ENCODE measurements at regions not wholly inside any gene's neighbourhood (a gene's known extent, or its start where the extent isn't known, plus 50 kb on each side); places are given as distances from the start of the nearest gene placed in this dataset.

GRCh38 chr7:81628951-81629350, 140.9 kb downstream of the HGF start:
- Histone ChIP-seq H2AFZ (ENCODE audit: low read depth, low read length) (no peak overlapping the region), H3K4me1 (ENCODE audit: control insufficient read depth, extremely low read depth, insufficient read depth, low read length) (peaks cover 27% of the 10 kb centered on the region), H3K27me3 (ENCODE audit: control insufficient read depth in 2 of 2, insufficient read depth in 2 of 2, low read length in 2 of 2) (no peaks in the 10 kb centered on the region), H3K9me3 (replicated peaks; ENCODE audit: control insufficient read depth, insufficient read depth, low read length) (no peaks in the 10 kb centered on the region), H3K9me1 (replicated peaks; ENCODE audit: control insufficient read depth, extremely low read depth, insufficient read depth, low read length) (no peaks in the 10 kb centered on the region), H4K20me1 (replicated peaks; ENCODE audit: control insufficient read depth, extremely low read depth, insufficient read depth, low read length) (no peaks in the 10 kb centered on the region), H3K36me3 (ENCODE audit: control insufficient read depth in 2 of 2, extremely low read depth in 1 of 2, insufficient read depth in 2 of 2, low read length in 2 of 2) (no peaks in the 10 kb centered on the region), H3K4me3 (replicated peaks in 1 of 3; ENCODE audit: insufficient read depth in 1 of 3, low read depth in 1 of 3, low read length in 3 of 3) (no peak overlapping the region), H3K4me2 (ENCODE audit: insufficient read depth, low read length) (no peak overlapping the region), H3K79me2 (ENCODE audit: control insufficient read depth, insufficient read depth, low read length) (no peaks in the 10 kb centered on the region), H3K9ac (replicated peaks; ENCODE audit: extremely low read depth, insufficient read depth, low read length) (no peak overlapping the region), H3K27ac (ENCODE audit: insufficient read depth, low read depth, low read length) (peak overlapping the region; percentile 97)
- ChIA-PET CTCF (interaction anchor here (1.6 to 1.9 kb wide), 2 partner anchors 11 to 13 kb away, joined by 4 to 5 read pairs; no protein-coding TSS in a partner anchor), POLR2A (no interaction called here)
- DNase-seq (ENCODE audit: low read depth, low spot score) (no peak), FAIRE-seq (no peak)
- intact Hi-C loops (cut with micrococcal nuclease) (loop anchor here (2.0 to 10.0 kb wide), 4 partner anchors 114 to 476 kb away; no protein-coding TSS in a partner anchor), dilution Hi-C loops (cut with MboI; ENCODE audit: extremely low pct_ligation_motif_present, low sequenced_read_pairs) (no loop called here)
- TF ChIP-seq MYC (IDR thresholded peaks at IDR 0.05; ENCODE audit: low read depth, low read length), result no peak
- no peak for TF ChIP-seq JUN (IDR thresholded peaks at IDR 0.05; ENCODE audit: borderline replicate concordance, insufficient read depth, insufficient read length, low read depth)
- BruUV-seq (replicated peaks), result no TSS peak

GRCh38 chr7:81627536-81628287, 142.1 kb downstream of the HGF start:
- peak; percentile 54 for FAIRE-seq

More at GRCh38 chr7:81627536-81628287, 142.1 kb downstream of the HGF start:
- no peaks in the 10 kb centered on the region for H3K36me3 ChIP-seq (ENCODE audit: control insufficient read depth in 2 of 2, extremely low read depth in 1 of 2, insufficient read depth in 2 of 2, low read length in 2 of 2)
- H3K4me1 ChIP-seq (ENCODE audit: control insufficient read depth, extremely low read depth, insufficient read depth, low read length), result peaks cover 27% of the 10 kb centered on the region
- peak overlapping the region; percentile 97 for H3K27ac ChIP-seq (ENCODE audit: insufficient read depth, low read depth, low read length)
- BruUV-seq (replicated peaks), result TSS peak; percentile 84
- TF ChIP-seq FOS (IDR thresholded peaks at IDR 0.05; ENCODE audit: borderline replicate concordance, insufficient read depth, low read length) (peak; percentile 84), POLR2A (IDR thresholded peaks at IDR 0.05; ENCODE audit: low read depth, low read length) (no peak), POLR2AphosphoS5 (IDR thresholded peaks at IDR 0.05; ENCODE audit: insufficient read depth, low read depth, low read length) (no peak), GATA2 (IDR thresholded peaks at IDR 0.05; ENCODE audit: insufficient read depth, insufficient read length, low read depth, low read length) (peak; percentile 77), JUN (IDR thresholded peaks at IDR 0.05; ENCODE audit: borderline replicate concordance, insufficient read depth, insufficient read length, low read depth) (peak; percentile 95), MAX (IDR thresholded peaks at IDR 0.05; ENCODE audit: insufficient read depth, insufficient read length) (no peak), EZH2 (IDR thresholded peaks at IDR 0.05; ENCODE audit: borderline replicate concordance, low read depth, low read length, severe bottlenecking) (no peak), MYC (IDR thresholded peaks at IDR 0.05; ENCODE audit: low read depth, low read length) (no peak)
- H3K9ac ChIP-seq (replicated peaks; ENCODE audit: extremely low read depth, insufficient read depth, low read length), result peak overlapping the region; percentile 66
- dilution Hi-C loops (cut with MboI; ENCODE audit: extremely low pct_ligation_motif_present, low sequenced_read_pairs), result no loop called here
- no peaks in the 10 kb centered on the region for H3K27me3 ChIP-seq (ENCODE audit: control insufficient read depth in 2 of 2, insufficient read depth in 2 of 2, low read length in 2 of 2)
- intact Hi-C loops (cut with micrococcal nuclease), result loop anchor here (1.0 to 10.0 kb wide), 6 partner anchors 9 to 477 kb away; no protein-coding TSS in a partner anchor
- H3K4me3 ChIP-seq (replicated peaks in 1 of 3; ENCODE audit: insufficient read depth in 1 of 3, low read depth in 1 of 3, low read length in 3 of 3), result peak overlapping the region in 2 of 3 experiments; percentile 16 to 52
- POLR2A ChIA-PET, result no interaction called here
- CTCF ChIA-PET, result interaction anchor here (1.0 to 1.9 kb wide), 5 partner anchors 9 to 84 kb away, joined by 3 to 5 read pairs (median 4); no protein-coding TSS in a partner anchor
- no peaks in the 10 kb centered on the region for H3K79me2 ChIP-seq (ENCODE audit: control insufficient read depth, insufficient read depth, low read length)
- peak overlapping the region; percentile 97 for H3K4me2 ChIP-seq (ENCODE audit: insufficient read depth, low read length)
- no peaks in the 10 kb centered on the region for H3K9me1 ChIP-seq (replicated peaks; ENCODE audit: control insufficient read depth, extremely low read depth, insufficient read depth, low read length)
- H2AFZ ChIP-seq (ENCODE audit: low read depth, low read length), result peak overlapping the region; percentile 24
- peak; percentile 80 for DNase-seq (ENCODE audit: low read depth, low spot score)
- no peaks in the 10 kb centered on the region for H3K9me3 ChIP-seq (replicated peaks; ENCODE audit: control insufficient read depth, insufficient read depth, low read length)
- no peaks in the 10 kb centered on the region for H4K20me1 ChIP-seq (replicated peaks; ENCODE audit: control insufficient read depth, extremely low read depth, insufficient read depth, low read length)
